ENCODE measurements at regions not wholly inside any gene's neighbourhood (a gene's known extent, or its start where the extent isn't known, plus 50 kb on each side); places are given as distances from the start of the nearest gene placed in this dataset.

GRCh38 chr2:14126846-14127245 is 505.7 kb upstream of the LRATD1 start:
- no peak for DNase-seq

- no peak for DNase-seq
Observed at GRCh38 chr2:14127765-14128164, 504.8 kb upstream of the LRATD1 start.

- DNase-seq, result no peak
Observed at GRCh38 chr2:14132386-14132785, 500.1 kb upstream of the LRATD1 start.

- no peak for DNase-seq
Observed at GRCh38 chr2:14134771-14135170, 497.7 kb upstream of the LRATD1 start.

- no peak for DNase-seq
Observed at GRCh38 chr2:14136030-14136429, 496.5 kb upstream of the LRATD1 start.

- no peak for DNase-seq
Observed at GRCh38 chr2:14137643-14138042, 494.9 kb upstream of the LRATD1 start.

DNA sequence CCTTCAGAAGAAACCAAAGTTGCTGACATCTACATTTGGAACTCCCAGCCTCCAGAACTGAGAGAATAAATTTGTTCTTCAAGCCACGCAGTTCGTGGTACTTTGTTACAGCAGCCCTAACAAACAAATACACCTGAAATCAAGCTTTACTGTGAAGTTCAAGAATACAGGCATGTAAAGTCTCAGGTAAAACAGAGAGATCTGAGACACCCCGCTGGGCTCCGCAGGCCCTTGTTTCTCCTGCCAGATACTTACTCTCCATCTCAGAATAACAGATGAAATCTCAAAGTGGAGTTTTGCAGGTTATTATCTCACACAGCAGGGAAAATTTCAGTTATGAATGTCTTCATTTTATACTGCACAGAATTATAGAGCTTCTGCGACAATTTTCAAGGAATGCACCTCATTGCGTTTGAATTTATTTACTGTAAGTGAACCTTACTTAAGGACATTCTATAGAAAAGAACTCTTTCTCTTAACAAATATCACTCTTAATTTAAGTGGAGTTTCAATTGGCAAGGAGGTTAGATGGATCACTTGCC is 492.4 kb upstream of the LRATD1 start:
- no peak for DNase-seq

DNA sequence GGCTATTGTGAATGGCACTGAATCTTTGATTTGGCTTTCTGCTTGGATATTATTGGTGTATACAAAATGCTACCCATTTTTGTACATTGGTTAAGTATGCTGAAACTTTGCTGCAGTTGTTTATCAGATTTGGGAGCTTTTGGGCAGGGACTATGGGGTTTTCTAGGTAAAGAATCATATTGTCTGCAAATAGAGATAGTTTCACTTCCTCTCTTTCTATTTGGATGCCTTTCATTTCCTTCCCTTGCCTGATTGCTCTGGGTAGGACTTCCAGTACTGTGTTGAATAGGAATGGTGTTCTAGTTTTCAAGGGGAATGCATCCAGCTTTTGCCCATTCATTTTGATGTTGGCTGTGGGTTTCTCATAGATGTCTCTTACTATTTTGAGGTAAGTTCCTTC is 489.1 kb upstream of the LRATD1 start:
- DNase-seq, result no peak

- no peak for DNase-seq
Observed at GRCh38 chr2:14148216-14148615, 484.3 kb upstream of the LRATD1 start.

GRCh38 chr2:14157816-14158215 is 474.7 kb upstream of the LRATD1 start:
- DNase-seq, result no peak

GRCh38 chr2:14180333-14180732 is 452.2 kb upstream of the LRATD1 start:
- no peak for DNase-seq

- DNase-seq, result no peak
Observed at GRCh38 chr2:14182227-14182946, 450.1 kb upstream of the LRATD1 start.

- DNase-seq, result no peak
Observed at GRCh38 chr2:14185906-14186305, 446.6 kb upstream of the LRATD1 start.

- DNase-seq, result no peak
Observed at GRCh38 chr2:14188446-14188845, 444.1 kb upstream of the LRATD1 start.

GRCh38 chr2:14189929-14190328 is 442.6 kb upstream of the LRATD1 start:
- DNase-seq, result no peak

DNA sequence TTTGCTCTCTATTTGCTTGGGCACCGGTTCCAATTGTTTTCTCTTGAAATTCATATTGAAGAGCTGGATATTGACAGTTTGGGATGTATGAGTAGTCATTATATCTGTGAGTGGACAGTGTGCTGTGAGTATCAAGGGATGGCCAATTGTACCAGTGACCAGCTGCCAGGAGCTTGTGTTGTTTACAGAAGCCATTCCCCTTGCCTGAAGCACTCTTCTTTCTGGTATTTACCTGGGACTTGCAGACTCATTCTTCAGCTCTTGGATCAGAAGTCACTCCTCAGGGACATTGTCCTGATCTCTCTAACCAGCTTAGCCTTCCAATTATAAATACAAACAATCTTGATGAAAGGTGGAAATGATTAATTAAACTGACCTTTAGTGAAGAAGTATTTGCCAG is 438.3 kb upstream of the LRATD1 start:
- DNase-seq, result no peak

- DNase-seq, result no peak
Observed at GRCh38 chr2:14197293-14197692, 435.2 kb upstream of the LRATD1 start.

- no peak for DNase-seq
Observed at GRCh38 chr2:14199040-14199439, 433.5 kb upstream of the LRATD1 start.

- no peak for DNase-seq
Observed at GRCh38 chr2:14219306-14219705, 413.2 kb upstream of the LRATD1 start.

- DNase-seq, result no peak
Observed at GRCh38 chr2:14220101-14220500, 412.4 kb upstream of the LRATD1 start.

GRCh38 chr2:14221466-14221865 is 411.1 kb upstream of the LRATD1 start:
- no peak for DNase-seq

DNA sequence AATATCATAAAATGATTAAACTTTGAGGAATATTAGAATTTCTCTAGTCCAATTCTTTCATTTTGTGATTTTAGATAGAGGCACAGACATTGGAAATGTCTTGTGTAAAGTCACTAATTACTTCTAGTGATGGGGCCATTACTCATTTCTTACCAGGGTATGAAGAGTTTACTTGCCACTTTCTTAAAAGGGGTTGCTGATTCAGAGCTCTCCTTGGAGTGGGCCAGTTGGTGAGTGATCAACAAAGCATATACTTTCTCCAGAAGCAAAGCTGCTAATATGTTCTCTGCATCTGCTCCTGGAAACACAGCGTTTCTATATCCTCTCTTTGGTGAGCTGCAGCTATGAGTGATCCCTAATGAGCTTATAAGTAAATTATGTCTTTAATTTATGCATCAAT is 408.9 kb upstream of the LRATD1 start:
- no peak for DNase-seq

GRCh38 chr2:14231391-14231898 is 401.1 kb upstream of the LRATD1 start:
- no peak for DNase-seq

GRCh38 chr2:14232217-14232616 is 400.3 kb upstream of the LRATD1 start:
- no peak for DNase-seq

DNA sequence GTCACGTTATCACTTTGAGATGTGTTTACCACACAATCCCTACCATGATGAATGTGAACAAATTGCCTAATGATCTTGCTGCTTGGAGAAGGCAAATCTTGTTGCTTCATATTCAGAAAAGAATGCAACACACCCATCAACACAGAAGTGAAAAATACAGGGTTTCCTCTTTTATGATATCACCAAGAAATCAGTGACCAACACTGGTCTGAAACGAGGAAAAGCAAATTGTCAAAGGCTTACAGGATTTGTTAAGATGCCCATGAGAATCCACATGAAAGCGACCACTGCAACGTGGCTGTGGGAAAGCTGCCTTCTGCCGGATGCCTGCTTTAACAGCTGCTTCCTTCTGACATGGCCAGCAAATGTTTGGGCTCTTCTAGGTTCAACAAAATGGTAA is 397.6 kb upstream of the LRATD1 start:
- DNase-seq, result no peak
